GM19467 (cell line): ENCODE measurements at regions not wholly inside any gene's neighbourhood (a gene's known extent, or its start where the extent isn't known, plus 50 kb on each side); places are given as distances from the start of the nearest gene placed in this dataset.
"Not testable (repeated sequence)": the region's sequence is repeated elsewhere in the genome, so short reads cannot be mapped to it uniquely, and the experiment has no call there.

ENCODE experiments used
- ATAC-seq: cut with Tn5 transposase; IDR thresholded peaks from one replicate; pipeline ENCODE4 v1.9.1; 2021; ENCODE audit warnings: mild to moderate bottlenecking, moderate library complexity; ENCODE audit not compliant: unreplicated experiment

- ATAC-seq, result no peak
Measured at GRCh38 chr5:13133951-13134350, 810.5 kb downstream of the DNAH5 start.

GRCh38 chr5:13115476-13115875, 829.0 kb downstream of the DNAH5 start:
- no peak for ATAC-seq

DNA sequence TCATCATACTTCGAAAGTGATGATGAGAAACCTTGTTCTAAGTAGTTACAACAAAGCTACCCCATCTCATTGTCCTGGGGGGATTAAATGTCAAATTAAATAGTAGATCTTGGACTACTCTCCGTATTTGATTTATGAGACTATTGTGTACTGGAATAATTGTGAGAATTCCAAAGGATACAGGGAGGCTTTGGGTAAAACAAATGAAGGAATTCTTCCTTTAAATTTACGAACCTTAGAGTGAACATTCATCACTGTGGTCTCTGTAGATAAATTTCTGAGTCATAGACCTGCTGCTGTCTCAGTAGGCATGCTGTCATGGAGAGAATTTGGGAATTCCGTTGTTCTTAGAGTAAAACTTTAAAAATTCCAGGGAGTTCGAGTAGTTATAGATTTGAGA, 836.2 kb downstream of the DNAH5 start:
- ATAC-seq, result no peak

DNA sequence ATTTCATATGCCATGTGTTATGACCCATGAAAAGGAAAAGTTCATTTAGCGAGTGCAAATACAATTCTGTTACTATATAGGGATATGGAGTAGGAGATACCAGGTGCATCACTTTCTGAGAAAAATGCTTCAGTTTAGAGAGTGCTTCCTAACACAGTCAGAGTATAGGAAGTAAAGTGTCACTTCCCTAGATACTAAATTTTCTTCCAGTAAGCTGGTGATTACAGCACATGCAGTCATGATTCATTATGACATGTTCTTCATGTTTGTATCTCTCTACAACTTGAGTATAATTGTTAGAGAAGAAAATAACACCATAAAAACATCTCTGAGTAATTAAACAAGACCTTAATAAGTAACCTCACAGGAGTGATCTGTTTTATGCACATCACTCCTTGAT, 837.0 kb downstream of the DNAH5 start:
- ATAC-seq, result no peak

GRCh38 chr5:13081116-13081515, 863.4 kb downstream of the DNAH5 start:
- no peak for ATAC-seq

DNA sequence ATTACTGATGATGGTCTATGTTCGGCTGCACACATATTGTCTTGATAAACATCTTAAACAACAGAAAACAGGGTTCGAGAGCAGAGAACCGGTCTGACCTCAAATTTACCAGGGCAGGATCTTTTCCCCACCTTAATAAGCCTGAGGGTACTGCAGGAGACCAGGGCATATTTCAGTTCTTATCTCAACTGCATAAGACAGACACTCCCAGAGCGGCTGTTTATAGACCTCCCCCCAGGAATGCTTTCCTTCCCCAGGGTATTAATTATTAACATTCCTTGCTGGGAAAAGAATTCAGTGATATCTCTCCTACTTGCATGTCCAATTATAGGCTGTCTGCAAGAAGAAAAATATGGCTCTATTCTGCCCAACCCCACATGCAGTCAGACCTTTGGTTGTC, 871.6 kb downstream of the DNAH5 start:
- not testable (repeated sequence) for ATAC-seq

DNA sequence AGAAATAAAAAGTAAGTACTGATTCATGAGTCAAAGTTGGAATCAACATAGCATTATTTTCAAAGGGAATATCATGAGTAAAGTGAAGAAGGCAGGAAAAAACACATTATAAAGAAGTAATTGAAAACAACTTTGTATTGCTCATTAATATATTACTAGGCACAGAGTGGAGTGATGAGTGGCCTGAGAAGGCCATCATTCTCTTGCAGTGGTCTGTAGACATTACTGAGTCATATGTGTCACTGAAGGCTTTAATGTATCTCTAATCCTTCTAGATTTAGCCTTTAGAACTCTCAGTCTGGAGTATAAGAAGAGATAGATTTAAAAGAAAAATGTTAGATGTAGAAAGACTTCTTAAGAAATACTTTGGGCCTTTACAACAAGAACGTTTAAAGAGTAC, 881.4 kb downstream of the DNAH5 start:
- no peak for ATAC-seq

DNA sequence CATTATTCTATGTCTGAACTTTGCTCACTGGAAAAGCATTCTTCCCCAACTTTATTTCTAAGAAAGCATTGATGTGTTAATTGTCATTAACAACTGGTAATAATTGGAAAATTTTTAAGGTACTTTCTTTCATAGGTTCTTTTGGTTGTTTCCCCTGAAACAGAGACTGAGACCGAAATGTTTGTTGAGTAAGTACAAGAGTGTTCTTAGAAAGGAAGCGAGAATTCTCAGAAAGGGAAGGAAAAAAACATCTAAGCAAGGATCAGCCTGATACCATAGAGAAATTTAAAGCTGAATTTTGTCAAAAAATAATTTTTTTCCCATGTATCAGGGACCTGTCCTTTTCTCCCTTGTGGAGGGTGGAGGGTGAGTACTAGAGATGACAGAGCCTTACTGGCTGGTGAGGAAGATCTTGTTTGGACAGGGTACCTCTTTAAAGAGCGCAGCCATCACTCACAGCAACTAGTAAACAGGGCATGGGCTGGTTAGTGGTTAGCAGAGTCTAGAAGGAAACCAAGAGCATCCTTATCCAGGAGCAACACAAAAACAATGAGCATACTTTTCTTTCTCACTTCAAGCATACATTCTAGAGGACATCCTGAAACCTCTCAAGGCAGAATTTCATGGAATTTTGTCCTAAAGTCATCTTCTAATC, 898.5 kb downstream of the DNAH5 start:
- no peak for ATAC-seq

- ATAC-seq, result no peak
Measured at GRCh38 chr5:13034061-13034460, 910.4 kb downstream of the DNAH5 start.

GRCh38 chr5:13029211-13029610, 915.3 kb downstream of the DNAH5 start:
- ATAC-seq, result no peak

DNA sequence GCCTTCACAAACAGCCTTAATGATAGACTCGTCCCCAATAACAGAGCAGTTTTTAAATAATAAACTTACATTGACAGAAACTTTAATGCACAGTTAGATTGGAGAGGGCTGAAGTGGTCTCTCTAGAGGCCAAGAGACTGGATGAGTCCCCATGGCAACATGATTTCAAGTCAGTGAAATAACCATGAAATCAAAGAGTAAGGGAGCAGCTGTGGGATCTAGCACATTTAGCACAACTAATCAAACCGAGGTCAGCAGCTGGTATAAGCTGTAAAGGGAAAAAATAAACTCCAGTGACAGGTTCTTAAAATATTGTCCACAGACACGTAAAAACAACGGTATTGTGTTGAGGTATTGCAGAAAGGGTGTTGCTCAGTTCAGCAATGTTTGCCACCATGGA, 916.6 kb downstream of the DNAH5 start:
- ATAC-seq, result no peak

GRCh38 chr5:13019729-13020128, 924.8 kb downstream of the DNAH5 start:
- no peak for ATAC-seq

- ATAC-seq, result no peak
Measured at GRCh38 chr5:13003457-13003856, 941.0 kb downstream of the DNAH5 start.

DNA sequence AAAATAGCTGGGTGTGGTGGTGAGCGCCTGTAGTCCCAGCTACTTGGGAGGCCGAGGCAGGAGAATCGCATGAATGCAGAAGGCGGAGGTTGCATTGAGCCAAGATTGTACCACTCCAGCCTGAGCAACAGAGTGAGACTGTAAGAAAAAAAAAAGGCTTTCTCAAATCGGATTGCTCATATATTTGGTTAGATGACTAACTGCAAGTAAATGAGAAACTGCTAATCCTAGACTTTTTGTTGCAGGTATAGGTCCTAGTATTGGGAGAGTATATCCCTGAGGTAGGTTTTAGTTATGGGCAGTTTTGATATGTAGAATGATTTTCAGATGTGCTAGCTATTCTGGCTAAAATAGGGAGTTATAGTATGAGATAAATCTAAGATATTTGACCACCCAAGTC, 944.8 kb downstream of the DNAH5 start:
- no peak for ATAC-seq

- ATAC-seq, result no peak
Measured at GRCh38 chr5:12985142-12985541, 959.3 kb downstream of the DNAH5 start.

GRCh38 chr5:12974856-12975255, 969.6 kb downstream of the DNAH5 start:
- ATAC-seq, result no peak

DNA sequence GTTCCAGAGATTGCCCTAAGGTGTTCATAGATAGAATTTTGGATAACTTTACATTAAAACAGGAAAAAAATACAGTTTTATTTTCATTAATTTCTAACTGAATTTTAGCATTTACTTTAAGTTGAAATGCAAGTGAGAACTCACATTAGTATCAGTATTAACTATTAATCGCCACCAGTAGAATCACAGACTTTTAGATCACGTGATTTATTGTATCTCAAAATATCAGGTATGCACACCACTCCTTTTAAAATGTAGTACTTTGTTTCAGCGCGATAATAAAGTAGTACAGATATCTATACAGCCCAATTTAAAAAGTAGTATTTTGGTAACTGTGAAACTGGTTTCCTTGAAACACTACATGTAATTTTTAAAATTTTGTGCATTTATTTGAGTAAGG, 978.7 kb downstream of the DNAH5 start:
- ATAC-seq, result no peak

DNA sequence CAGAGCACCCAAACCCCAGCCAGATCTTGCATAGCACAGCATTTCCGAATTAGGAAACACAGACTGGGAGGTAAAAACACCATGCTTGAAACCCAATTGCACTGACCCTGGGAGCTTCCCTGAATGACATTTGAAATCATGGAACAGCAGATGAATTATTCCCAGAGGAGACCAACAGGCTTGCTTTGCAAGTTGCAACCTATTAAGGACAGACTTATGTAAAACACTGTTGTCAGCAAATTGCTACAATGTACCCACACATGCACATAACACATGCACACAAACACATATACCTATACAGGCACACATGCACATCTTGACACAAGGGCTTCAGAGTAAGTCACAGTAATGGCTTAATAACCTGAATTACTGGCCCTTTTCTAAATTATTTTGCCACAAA, 984.8 kb downstream of the DNAH5 start:
- no peak for ATAC-seq

- no peak for ATAC-seq
Measured at GRCh38 chr5:12952409-12952808, 992.1 kb downstream of the DNAH5 start.

GRCh38 chr5:12951846-12952245, 992.6 kb downstream of the DNAH5 start:
- no peak for ATAC-seq

DNA sequence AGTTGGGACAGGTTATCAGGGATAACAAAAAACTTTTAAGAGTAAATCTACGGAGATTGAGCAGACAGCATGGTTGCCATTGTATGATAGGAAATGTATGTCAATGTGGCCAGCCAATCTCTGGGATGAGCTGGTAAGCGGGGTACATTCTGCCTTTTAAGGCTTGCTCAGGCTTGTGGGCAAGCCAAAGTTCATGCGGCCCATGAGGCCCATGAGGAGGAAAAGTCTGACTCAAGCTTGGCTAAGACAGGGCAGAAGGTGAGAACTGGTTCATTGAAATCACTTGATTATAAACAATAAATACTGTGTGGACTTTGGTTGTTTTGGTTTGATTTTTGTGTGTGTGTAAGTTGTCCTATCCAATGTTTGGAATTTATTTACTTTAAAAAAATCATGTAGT, 997.1 kb downstream of the DNAH5 start:
- no peak for ATAC-seq

- ATAC-seq, result not testable (repeated sequence)
Measured at GRCh38 chr5:12945477-12945876, 999.0 kb downstream of the DNAH5 start.

DNA sequence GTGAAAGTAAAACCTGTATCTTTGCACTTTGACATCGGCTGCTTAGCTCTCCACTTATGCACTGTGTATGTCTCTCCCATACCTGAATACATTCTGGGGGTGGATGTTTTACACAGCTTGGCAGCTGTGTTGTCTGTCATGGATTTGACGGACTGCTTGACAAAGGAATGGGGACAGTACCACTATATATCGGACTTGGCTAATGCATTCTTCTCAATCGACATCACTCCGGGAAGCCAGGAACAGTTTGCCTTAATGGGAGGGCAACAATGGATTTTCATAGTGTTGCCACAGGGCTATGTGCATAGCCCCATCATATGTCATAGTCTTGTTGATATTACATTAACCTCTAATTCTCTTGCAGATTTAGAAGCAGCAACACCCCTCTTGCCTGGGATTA, 1008.3 kb downstream of the DNAH5 start:
- ATAC-seq, result no peak
